ENCODE measurements at regions not wholly inside any gene's neighbourhood (a gene's known extent, or its start where the extent isn't known, plus 50 kb on each side); places are given as distances from the start of the nearest gene placed in this dataset.

GRCh38 chr2:13353083-13353482 is 636.3 kb downstream of the TRIB2 start:
- CTCF ChIA-PET: no interaction called here

More at GRCh38 chr2:13353083-13353482, 636.3 kb downstream of the TRIB2 start:
- SMC1A ChIA-PET (ENCODE audit: uncharacterized antibody, unreplicated experiment): no interaction called here
- H2AFZ ChIP-seq (ENCODE audit: control insufficient read depth, low read depth, low read length): no peak overlapping the region
- H3K4me1 ChIP-seq (ENCODE audit: control insufficient read depth, insufficient read depth, low read length): no peaks in the 10 kb centered on the region
- H3K9ac ChIP-seq (ENCODE audit: control insufficient read depth, insufficient read depth, low read length): no peak overlapping the region
- FAIRE-seq: no peak
- TF ChIP-seq ATF2 (IDR thresholded peaks at IDR 0.05; ENCODE audit: low read length) (no peak), NRF1 (conservative IDR thresholded peaks at IDR 0.05; ENCODE audit: low read depth, low read length) (no peak), PML (IDR thresholded peaks at IDR 0.05; ENCODE audit: low read length) (no peak), NR2C1 (IDR thresholded peaks at IDR 0.05) (no peak), ZZZ3 (IDR thresholded peaks at IDR 0.05; ENCODE audit: control insufficient read depth, insufficient read length, low read depth) (no peak), BRCA1 (IDR thresholded peaks at IDR 0.05; ENCODE audit: low read depth, low read length) (no peak), RCOR1 (conservative IDR thresholded peaks at IDR 0.05; ENCODE audit: low read depth, low read length) (no peak), SREBF1 (IDR thresholded peaks at IDR 0.05; ENCODE audit: low read length) (no peak), TCF7 (IDR thresholded peaks at IDR 0.05; ENCODE audit: borderline replicate concordance) (no peak), MAX (IDR thresholded peaks at IDR 0.05; ENCODE audit: low read depth, low read length) (no peak), IRF5 (IDR thresholded peaks at IDR 0.05; ENCODE audit: borderline replicate concordance) (no peak), YBX1 (IDR thresholded peaks at IDR 0.05) (no peak), SMAD5 (IDR thresholded peaks at IDR 0.05; ENCODE audit: low read depth) (no peak), PAX8 (IDR thresholded peaks at IDR 0.05) (no peak), SP1 (IDR thresholded peaks at IDR 0.05; ENCODE audit: low read depth, low read length) (no peak)
- no peaks in the 10 kb centered on the region for H3K9me3 ChIP-seq (replicated peaks; ENCODE audit: control insufficient read depth, insufficient read depth, low read length)
- no peak overlapping the region for H3K4me2 ChIP-seq (ENCODE audit: control insufficient read depth, insufficient read depth)
- BruUV-seq (replicated peaks): no TSS peak
- POLR2A ChIA-PET: no interaction called here
- H3K79me2 ChIP-seq (ENCODE audit: control insufficient read depth, insufficient read depth, low read length): no peaks in the 10 kb centered on the region
- DNase-seq (ENCODE audit: low read depth, low spot score): no peak
- H3K4me3 ChIP-seq: no peak overlapping the region
- peak; percentile 17; the same call in 1 of the 3 replicates for ATAC-seq
- RAD21 ChIA-PET (ENCODE audit: unreplicated experiment): no interaction called here
- no peaks in the 10 kb centered on the region for H4K20me1 ChIP-seq (ENCODE audit: control insufficient read depth, insufficient read depth)
- no peaks in the 10 kb centered on the region for H3K27me3 ChIP-seq (replicated peaks in 1 of 2; ENCODE audit: control insufficient read depth in 2 of 2, insufficient read depth in 2 of 2, low read length in 1 of 2)
- intact Hi-C loops (cut with micrococcal nuclease; ENCODE audit: unreplicated experiment) (no loop called here), in situ Hi-C loops (cut with MboI) (no loop called here)
- no peak overlapping the region for H3K27ac ChIP-seq (ENCODE audit: control insufficient read depth, insufficient read depth)
- no peaks in the 10 kb centered on the region for H3K36me3 ChIP-seq (ENCODE audit: control insufficient read depth in 2 of 2, insufficient read depth in 2 of 2, low read length in 1 of 2)
